Calu3 (cell line): ENCODE measurements at regions not wholly inside any gene's neighbourhood (a gene's known extent, or its start where the extent isn't known, plus 50 kb on each side); places are given as distances from the start of the nearest gene placed in this dataset.
"Not testable (repeated sequence)": the region's sequence is repeated elsewhere in the genome, so short reads cannot be mapped to it uniquely, and the experiment has no call there.

Experiments used
- BruUV-seq: library from RNA; stranded (reverse); fragments of 400-500 nt; replicated peaks from 2 replicates; lab custom pipeline; 2021; lab: Mats Ljungman, UMichigan
- CTCF ChIA-PET: fragments of 300-600 bp; sonication (Branson Sonifier 250); formaldehyde crosslinking; loops from one replicate; lab custom pipeline; 2022; ENCODE audit warnings: antibody characterized with exemption; lab: Charles Lee
- DNase-seq: peaks from one replicate; pipeline ENCODE4 v3.0.0; 2022
- H3K27ac Mint-ChIP-seq: one replicate; pipeline ENCODE4 v1.8.0; 2022; ENCODE audit warnings: mixed read lengths; ENCODE audit not compliant: unreplicated experiment
- H3K27me3 Mint-ChIP-seq: one replicate; pipeline ENCODE4 v1.8.0; 2022; ENCODE audit warnings: mixed read lengths; ENCODE audit not compliant: unreplicated experiment
- H3K36me3 Mint-ChIP-seq: one replicate; pipeline ENCODE4 v1.8.0; 2022; ENCODE audit warnings: mild to moderate bottlenecking, moderate library complexity, mixed read lengths; ENCODE audit not compliant: insufficient read depth, unreplicated experiment
- H3K4me1 Mint-ChIP-seq: one replicate; pipeline ENCODE4 v1.8.0; 2022; ENCODE audit warnings: mild to moderate bottlenecking, low read depth, mixed read lengths; ENCODE audit not compliant: unreplicated experiment
- H3K4me3 Mint-ChIP-seq: one replicate; pipeline ENCODE4 v1.8.0; 2022; ENCODE audit warnings: mild to moderate bottlenecking, low read depth, moderate library complexity, mixed read lengths; ENCODE audit not compliant: unreplicated experiment
- H3K9me3 Mint-ChIP-seq: one replicate; pipeline ENCODE4 v1.8.0; 2022; ENCODE audit warnings: low read depth, mixed read lengths; ENCODE audit not compliant: unreplicated experiment
- intact Hi-C: fragments of 100-400 bp; cut with micrococcal nuclease; formaldehyde crosslinking; loops from one replicate; pipeline ENCODE4 v1.10.0; 2022; ENCODE audit not compliant: unreplicated experiment
- TF ChIP-seq, protein P1 (sequence below): fragments of 200-600 bp; IDR thresholded peaks from one replicate; pipeline ENCODE4 v1.8.0; 2022; ENCODE audit warnings: antibody characterized with exemption; ENCODE audit not compliant: unreplicated experiment

DNA sequence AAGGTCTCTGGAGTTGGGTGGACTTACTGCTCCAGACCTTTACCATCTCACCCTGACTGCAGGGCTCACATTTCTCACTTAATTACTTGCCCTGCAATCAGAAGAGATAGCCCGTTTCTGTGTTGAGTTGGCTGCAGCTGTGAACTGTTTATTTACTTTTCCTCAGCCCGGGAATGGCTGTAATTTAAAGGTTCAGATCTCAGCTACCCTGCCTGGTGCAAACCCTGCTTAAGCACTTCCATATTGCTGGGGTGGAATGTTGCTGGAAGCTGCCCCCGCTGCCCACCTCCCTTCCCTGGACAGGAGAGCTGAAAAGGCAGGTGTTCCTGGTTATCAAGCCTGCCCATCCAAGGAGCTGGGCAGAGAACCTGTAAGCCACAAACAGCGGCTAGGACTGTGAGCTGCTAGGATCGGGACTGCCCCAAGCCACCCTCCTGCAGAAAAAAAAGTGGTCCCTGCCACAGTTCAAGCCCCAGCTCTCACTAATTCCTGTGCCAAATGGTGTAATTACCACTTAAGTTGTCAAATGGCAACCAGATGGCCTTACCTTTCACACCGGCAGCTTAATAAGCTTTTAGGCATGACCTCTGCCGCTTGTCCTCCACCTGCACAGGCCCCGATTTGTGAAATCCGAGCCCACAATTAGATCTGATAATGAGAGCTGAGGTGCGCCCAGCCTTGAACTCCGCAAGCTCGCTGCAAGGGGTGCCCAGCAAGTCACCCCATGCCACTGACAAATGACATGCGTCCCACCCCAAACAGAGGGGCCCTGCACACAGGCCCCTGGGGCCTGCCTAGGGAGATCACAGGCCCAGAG, 269.8 kb downstream of the C16orf95 start:
- CTCF ChIA-PET = interaction anchor here (1.2 kb wide), 1 partner anchor 15 kb away, joined by 5 read pairs; no protein-coding TSS in a partner anchor

DNA sequence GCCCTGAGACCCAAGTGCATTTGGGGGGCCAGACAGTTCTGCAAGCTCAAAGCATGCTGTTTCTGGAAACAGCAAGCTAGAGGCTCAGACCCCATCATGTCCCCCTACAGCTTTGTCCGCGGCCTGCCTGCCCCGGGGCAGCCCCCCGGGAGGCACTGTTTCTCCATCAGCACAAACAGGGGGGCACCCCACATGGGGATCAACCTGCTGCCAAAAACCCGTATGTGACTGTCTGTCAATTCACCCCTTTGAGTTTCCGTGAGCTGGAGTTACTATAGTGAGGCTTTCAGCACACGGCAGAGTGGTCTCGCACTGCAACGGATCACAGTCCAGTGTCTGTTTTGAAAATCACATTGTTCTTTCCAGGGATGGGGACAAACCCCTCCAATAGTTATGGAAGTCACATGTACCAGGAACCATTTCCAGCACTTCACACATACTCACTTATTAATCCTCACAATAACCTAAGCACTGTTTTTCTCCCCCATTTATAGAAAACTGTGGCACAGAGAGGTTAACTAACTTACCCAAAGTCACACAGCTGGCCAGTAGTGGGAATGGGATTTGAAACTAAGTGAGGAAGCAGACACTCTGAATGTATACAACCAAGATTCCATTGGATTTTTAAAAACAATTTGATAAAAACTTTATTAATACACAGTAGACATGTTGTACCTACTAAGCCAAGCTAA, 269.0 kb downstream of the C16orf95 start:
- Mint-ChIP-seq H3K9me3 (no peaks in the 10 kb centered on the region), H3K4me1 (peaks cover 9% of the 10 kb centered on the region), H3K27me3 (peaks cover 66% of the 10 kb centered on the region), H3K27ac (no peak overlapping the region), H3K36me3 (no peaks in the 10 kb centered on the region), H3K4me3 (no peak overlapping the region)
- CTCF ChIA-PET = interaction anchor here (0.5 to 1.2 kb wide), 2 partner anchors 14 to 18 kb away, joined by 3 to 5 read pairs; no protein-coding TSS in a partner anchor
- BruUV-seq = no TSS peak
- no peak for DNase-seq
- TF ChIP-seq, protein P1, sequence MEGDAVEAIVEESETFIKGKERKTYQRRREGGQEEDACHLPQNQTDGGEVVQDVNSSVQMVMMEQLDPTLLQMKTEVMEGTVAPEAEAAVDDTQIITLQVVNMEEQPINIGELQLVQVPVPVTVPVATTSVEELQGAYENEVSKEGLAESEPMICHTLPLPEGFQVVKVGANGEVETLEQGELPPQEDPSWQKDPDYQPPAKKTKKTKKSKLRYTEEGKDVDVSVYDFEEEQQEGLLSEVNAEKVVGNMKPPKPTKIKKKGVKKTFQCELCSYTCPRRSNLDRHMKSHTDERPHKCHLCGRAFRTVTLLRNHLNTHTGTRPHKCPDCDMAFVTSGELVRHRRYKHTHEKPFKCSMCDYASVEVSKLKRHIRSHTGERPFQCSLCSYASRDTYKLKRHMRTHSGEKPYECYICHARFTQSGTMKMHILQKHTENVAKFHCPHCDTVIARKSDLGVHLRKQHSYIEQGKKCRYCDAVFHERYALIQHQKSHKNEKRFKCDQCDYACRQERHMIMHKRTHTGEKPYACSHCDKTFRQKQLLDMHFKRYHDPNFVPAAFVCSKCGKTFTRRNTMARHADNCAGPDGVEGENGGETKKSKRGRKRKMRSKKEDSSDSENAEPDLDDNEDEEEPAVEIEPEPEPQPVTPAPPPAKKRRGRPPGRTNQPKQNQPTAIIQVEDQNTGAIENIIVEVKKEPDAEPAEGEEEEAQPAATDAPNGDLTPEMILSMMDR = no peak
- intact Hi-C loops = no loop called here

More for the DNA sequence above, 269.8 kb downstream of the C16orf95 start:
- Mint-ChIP-seq H3K27me3 (peaks cover 67% of the 10 kb centered on the region), H3K36me3 (no peaks in the 10 kb centered on the region), H3K4me3 (no peak overlapping the region), H3K4me1 (peaks cover 9% of the 10 kb centered on the region), H3K27ac (no peak overlapping the region), H3K9me3 (no peaks in the 10 kb centered on the region)
- no peak for DNase-seq
- BruUV-seq = no TSS peak
- TF ChIP-seq, protein P1 = no peak
- intact Hi-C loops = no loop called here

DNA sequence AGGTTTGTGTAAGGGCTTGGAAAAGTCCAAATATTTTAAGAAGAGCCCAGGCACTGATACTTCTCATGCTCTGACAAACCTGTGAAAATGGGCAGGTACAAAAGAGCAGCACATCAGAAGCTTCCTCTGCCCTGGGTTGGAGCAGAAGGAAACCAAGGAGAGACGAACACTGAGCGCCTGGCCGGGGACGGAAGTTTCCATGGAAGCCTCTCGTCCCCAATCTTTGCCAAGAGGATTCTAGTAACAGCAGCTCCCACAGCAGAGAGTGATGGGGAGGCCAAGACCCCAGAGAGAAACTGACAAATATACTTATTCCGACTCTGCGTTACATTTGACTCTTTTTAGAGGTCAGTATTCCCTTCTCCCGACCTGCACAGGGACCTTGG, 268.5 kb downstream of the C16orf95 start:
- intact Hi-C loops = no loop called here
- DNase-seq = no peak
- H3K4me1 Mint-ChIP-seq = peaks cover 6% of the 10 kb centered on the region
- H3K4me3 Mint-ChIP-seq = no peak overlapping the region
- TF ChIP-seq, protein P1 = no peak
- H3K9me3 Mint-ChIP-seq = no peaks in the 10 kb centered on the region
- BruUV-seq = no TSS peak
- no peak overlapping the region for H3K27ac Mint-ChIP-seq
- CTCF ChIA-PET = interaction anchor here (0.5 kb wide), 1 partner anchor 18 kb away, joined by 3 read pairs; no protein-coding TSS in a partner anchor
- peaks cover 61% of the 10 kb centered on the region for H3K27me3 Mint-ChIP-seq
- H3K36me3 Mint-ChIP-seq = no peaks in the 10 kb centered on the region

DNA sequence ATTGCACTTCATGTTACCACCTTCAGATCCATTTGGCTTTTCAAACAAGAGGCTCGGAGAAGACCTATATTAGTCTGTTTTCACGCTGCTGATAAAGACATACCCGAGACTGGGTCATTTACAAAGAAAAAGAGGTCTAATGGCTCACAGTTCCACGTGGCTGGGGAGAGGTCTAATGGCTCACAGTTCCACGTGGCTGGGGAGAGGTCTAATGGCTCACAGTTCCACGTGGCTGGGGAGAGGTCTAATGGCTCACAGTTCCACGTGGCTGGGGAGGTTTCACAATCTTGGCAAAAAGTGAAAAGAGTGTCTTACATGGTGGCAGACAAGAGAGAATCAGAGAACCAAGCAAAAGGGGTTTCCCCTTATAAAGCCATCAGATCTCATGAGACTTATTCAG, 268.0 kb downstream of the C16orf95 start:
- peaks cover 61% of the 10 kb centered on the region for H3K27me3 Mint-ChIP-seq
- intact Hi-C loops, H3K9me3 Mint-ChIP-seq, DNase-seq, H3K4me3 Mint-ChIP-seq, CTCF ChIA-PET, H3K27ac Mint-ChIP-seq, H3K36me3 Mint-ChIP-seq, H3K4me1 Mint-ChIP-seq, BruUV-seq: not testable (repeated sequence)
